ENCODE measurements at regions not wholly inside any gene's neighbourhood (a gene's known extent, or its start where the extent isn't known, plus 50 kb on each side); places are given as distances from the start of the nearest gene placed in this dataset.

DNA sequence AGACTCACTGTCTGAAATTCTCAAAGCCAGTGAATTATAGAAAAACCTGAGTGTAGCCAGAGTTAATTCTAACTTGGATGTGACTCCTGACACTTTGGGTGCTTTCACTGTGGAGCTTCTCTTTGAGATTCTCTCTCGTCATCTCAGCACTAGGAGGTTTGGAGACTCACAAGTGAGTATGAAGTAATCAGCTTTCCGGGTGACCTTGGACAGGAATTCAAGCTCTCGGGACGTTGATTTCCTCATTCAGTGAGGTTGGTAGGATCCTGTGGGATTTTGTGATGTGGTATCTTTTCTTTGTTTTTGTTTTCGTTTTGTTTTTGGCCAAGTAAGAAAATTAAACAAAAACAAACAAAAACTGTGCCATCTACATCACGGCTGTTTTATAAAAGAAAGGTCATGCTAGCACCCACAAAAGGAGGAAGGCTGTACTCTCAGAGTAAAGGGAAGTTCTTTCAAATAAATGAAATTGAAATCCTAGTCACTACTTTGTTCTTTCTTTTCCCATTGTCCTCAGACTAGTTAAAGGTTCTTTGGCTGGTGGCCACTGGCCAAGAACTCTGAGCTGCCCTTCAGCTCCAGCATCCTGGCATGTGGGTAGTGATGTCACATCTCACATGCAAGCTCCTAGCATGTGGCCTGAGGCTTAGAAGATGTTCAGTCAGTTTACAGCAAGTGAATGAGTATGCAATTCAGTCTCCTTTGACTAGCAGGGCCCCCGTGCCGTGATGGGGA, 263.3 kb upstream of the TPM1 start:
- no peak for DNase-seq (ENCODE audit: low spot score)

DNA sequence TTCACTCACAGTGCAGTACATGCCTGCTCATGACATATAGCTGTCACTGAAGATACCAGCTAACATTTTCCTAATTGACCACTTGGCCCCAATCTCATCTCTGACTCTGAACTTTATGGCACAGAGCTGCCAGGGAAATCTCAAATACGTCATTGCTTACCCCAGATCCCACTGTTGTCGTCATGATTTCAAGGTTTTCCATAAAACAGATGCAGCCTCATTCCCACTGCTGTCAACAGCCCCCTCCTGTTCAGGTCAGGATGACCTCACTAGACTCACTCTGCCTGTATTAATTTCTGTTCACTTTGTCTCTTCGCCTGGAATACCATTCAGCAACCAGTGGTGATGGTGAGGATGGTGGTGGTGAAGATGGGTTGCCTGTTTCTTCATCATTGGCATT, 262.6 kb upstream of the TPM1 start:
- DNase-seq (ENCODE audit: low spot score) = no peak

DNA sequence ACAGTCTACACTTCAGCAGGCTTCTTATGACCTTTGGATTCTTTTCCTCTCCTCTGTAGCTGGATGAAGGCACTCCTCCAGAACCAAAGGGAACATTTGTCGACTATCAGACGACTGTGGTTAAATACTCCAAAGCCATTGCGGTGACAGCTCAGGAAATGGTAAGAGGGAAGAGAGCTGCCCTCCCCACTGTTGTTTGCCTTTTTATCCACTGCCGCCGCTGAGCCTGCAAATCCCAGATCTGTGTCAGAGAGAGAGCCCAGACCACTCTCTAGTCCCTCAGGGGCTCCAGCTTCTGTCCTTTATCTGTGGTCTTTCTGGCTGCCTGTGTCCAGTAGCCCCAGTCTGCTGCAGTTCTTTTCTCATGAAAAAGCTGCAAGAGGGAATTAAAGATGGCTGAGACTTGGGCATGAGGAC, 261.5 kb upstream of the TPM1 start:
- DNase-seq (ENCODE audit: low spot score) = no peak

DNA sequence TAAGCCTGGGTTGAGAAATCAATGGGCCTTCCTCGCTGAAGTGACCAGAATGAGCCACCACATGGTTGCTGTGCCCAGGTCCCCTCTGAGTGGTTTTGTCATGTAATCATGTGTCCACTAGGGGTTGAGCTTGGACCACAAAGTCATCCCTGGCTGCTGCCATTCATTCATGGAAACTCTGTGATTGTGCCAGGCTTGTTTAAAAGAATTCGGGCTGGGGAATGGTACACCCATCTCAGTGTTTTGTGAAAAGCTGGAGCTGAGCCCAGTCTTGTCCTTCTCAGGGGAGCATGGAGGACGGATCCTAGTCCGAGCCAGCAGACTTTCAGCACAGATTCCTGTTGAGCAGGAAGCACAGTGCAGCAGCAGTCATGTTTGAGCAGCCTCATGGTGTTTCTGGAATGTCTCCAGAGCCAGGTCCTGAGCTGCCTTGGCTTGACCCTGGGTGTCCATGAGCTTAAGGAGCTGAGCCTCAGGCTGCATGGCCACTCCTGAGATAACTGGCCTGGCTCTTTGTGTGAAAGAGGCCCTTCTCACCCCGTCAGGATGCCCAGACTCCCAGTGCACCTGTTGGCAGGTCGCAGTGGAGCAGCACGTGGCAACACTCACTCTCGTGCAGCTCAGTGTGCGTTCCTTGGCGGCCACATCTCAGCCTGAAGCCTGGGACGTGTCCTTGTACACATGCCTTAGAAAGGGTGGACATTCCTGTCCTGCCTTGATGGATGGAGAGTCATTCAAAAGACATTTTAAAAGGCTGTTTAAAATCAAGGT, 260.3 kb upstream of the TPM1 start:
- peak; percentile 74 for DNase-seq (ENCODE audit: low spot score)

DNA sequence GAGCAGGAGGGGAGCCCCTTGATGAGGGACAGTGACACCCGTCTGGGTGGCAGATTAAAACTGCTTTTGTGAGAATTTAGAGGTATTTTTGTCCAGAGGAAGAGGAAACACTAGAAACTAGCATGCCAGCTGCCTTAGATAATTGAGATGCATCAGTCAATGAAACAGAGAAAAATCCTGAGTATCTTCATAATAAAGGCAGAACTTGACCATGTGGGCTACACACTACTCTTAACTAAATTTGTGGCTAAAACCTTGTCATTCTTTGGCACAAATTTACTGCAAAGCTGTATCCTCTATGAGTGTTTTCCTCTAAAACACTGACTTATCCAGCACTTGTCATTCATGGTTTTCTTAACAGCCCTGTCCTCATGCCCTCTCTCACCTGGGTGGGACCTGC, 259.7 kb upstream of the TPM1 start:
- no peak for DNase-seq (ENCODE audit: low spot score)

DNA sequence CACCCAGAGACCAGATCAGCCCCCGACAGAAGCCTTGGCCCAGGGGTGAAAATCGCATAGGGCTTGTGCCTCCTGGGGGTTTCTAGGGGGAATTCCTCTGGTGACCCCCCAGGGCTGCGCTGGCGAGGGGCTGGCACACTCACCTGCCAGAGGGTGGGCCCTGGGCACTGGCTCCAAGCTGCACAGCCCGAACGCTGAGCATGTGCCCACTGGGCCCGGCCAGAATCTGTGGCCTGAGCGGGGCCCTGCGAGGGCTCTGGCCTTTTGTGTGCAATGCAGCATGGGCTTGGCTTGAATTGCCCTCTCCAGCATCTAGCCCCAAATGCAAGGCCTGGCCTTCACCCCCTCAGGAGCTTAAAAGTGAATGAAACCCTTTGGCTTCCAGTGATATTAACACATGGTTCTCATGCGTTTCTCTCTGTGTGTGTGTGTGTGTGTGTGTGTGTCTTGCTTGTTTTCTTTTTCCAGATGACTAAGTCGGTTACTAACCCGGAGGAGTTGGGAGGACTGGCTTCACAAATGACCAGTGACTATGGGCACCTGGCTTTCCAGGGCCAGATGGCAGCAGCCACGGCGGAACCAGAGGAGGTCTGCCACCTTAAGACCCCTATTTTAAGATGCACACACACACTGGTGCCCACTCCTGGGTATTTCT, 259.1 kb upstream of the TPM1 start:
- no peak for DNase-seq (ENCODE audit: low spot score)

DNA sequence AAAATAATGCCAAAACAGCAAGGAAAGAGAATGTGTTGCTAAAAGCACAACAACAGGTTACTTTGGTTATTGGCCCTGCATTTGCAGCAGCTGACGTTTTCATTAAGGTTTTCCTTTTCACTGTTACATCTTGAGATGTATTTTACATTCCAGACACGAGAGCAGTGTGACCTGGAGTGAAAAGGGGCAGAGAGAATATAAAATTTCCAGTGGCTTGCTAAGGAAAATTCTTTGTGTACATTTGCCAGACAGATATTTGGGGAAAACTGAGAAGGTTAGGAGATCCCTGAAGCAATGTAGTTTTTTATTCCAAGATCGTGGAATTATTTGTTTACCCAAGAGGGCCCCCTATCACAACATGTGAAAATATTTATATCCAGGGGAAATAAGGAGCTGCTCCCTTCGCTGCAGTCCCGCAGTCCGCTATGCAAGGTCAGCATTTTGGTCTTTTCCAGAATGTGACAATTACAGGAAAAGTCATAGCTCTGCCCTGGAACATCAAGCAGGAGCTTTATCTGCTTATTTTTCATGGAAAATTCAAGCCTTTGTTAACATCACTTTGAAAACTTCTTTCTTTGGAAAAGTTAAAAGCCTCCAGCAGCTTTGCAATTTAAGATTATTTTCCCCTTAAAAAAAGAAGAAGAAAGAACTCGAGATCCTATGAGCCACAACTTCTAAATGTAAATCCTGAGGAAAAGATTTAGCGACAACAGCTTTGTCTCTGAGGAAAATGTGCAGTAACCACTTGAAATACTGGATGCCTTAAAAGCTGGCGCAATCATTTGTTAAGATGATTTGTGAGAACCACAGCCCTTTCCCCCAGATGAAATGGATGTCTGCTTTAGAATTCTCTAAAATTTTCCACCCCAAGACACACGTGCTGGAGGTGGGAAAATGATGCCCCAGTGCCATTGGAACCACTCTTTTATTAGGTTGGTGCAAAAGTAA, 256.4 kb upstream of the TPM1 start:
- DNase-seq (ENCODE audit: low spot score) = no peak

DNA sequence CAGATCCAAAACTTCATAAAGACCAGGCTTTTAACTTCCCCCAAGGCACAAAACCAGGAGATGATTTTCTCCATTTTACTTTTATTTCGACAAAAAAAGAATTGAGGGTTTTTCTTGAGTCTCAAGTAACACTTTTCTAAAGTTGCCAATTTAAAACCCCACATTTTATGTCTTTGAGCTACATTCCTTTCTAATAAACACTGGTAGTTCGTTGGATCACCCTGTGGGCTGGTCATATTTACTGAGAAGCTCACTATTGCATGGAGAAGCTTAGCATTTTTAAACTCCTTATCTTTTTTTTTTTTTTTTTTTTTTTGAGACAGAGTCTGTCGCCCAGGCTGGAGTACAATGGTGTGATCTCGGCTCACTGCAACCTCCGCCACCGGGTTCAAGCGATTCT, 255.1 kb upstream of the TPM1 start:
- no peak for DNase-seq (ENCODE audit: low spot score)

DNA sequence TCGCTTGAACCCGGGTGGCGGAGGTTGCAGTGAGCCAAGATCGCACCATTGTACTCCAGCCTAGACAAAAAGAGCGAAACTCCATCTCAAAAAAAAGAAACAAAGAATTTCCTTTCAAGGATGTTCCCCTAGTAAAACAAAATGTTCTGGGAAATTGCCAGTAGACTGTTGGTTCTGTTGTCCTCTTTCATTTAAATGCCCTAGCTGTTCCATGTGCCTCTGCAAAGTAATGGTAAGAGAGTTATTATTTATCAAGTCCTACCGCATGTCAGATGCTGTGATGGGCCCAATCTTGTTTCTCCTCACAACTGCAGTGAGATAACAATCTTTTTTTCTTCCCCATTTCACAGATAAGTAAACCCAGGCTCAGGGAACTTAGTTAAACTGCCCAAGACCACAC, 254.3 kb upstream of the TPM1 start:
- DNase-seq (ENCODE audit: low spot score) = no peak

DNA sequence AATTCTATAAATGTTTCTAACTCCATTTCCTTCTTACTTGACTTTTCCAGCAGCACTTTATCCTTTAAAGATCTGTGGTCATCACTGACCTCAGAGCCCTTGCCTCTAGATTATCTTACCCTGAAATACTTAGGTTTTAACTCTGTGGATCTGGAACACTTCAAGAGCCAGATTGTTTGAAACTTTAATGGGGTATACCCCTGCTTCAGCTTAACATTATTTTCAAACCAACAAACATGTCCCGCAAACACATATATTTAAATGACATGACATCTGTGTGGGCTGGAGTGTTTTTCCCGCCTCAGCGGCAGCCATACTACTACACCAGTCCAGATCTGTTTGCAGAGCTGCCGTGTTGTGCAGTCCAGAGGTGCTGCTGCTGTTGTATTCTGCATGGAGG, 252.0 kb upstream of the TPM1 start:
- no peak for DNase-seq (ENCODE audit: low spot score)

DNA sequence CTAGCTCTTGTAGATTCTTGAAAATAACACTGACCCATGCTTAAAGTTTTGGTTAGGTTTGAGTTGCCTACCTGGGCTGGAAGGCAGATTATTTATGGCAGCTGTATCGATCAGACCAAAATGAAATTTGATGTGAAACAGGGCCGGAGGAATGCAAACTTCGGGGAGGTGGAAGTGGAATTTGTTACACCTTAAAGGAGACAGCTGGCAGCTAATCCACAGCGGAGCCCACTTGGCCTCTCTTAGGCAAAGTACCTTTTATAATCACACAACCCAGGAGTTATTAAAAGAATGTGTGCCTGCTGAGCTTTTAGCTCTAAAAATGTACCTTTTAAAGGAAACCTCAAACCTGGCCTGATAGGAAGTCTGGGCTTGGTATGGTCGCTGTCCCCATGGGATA, 250.9 kb upstream of the TPM1 start:
- DNase-seq (ENCODE audit: low spot score) = no peak

DNA sequence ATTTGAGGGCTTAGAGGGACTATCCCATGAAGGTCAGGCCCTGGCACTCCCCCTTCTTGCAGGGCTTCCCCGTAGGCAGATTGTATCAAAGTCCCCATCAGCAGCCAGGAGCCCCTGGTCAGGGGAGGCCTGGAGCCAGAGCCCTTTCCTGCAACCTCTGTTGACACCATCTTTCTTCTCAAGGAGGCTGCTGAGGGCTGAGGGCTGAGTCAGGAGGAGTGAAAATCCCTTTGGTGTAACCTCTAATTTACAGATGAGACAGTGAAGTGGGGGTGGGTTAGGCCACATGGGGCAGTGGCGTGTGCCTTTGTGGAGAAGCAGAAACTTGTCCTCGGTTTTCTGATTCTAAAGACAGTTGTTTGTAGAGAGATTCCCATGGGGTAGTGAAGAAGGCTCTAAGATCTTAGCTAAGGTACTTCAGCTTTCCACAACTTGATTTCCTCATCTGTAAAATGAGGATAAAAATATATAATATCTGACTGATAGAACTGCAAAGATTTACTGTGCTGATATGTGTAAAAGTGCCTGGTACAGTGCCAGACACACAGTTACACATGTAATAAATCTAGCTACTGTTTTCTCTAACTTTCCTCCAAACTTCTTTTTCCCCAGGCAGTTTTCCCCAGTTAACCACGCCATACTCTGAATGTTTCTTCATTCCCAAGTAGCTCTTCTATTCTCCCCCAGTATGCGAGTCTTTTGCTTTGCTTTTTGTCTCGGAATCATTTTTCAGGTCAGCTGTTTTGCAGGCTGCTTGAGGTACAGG, 249.4 kb upstream of the TPM1 start:
- DNase-seq (ENCODE audit: low spot score) = no peak

DNA sequence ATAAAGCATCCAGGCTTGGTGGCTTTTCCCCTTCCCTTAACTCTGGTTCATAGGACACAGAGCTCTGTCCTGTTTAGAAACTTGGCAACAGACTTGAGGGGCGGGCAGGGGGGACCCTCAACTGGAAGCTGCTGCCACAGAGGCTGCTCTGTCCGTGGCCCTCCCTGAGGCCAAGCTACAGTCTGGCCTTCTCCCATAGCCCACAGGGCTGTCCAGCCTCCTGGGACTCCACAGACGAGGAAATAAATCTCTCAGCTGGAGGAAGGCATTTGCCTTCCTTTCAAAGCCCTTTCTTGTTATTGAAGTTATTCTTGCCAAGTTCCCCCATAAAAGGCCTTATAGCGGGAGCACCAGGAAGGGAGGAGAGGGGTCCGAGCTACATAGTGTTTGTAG, 248.8 kb upstream of the TPM1 start:
- no peak for DNase-seq (ENCODE audit: low spot score)

DNA sequence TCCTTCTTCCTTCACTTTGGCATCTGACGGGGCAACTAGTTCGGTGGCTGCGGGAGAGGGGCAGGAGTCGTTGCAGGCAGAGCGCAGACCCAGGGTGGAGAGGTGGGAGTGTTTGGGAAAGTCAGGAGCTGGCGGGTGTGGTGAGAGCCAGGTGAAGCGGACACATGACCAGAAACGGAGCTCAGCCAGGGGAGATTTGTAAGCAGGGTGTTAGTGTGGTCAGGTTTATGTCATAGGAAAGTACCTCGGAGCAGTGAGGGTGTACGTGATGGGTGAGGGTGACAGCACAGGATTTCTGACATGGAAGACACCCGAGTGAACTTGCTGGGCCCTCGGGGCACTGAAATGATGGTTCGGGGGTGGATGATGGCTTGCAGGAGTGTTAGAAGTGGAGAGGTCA, 247.4 kb upstream of the TPM1 start:
- DNase-seq (ENCODE audit: low spot score) = no peak

DNA sequence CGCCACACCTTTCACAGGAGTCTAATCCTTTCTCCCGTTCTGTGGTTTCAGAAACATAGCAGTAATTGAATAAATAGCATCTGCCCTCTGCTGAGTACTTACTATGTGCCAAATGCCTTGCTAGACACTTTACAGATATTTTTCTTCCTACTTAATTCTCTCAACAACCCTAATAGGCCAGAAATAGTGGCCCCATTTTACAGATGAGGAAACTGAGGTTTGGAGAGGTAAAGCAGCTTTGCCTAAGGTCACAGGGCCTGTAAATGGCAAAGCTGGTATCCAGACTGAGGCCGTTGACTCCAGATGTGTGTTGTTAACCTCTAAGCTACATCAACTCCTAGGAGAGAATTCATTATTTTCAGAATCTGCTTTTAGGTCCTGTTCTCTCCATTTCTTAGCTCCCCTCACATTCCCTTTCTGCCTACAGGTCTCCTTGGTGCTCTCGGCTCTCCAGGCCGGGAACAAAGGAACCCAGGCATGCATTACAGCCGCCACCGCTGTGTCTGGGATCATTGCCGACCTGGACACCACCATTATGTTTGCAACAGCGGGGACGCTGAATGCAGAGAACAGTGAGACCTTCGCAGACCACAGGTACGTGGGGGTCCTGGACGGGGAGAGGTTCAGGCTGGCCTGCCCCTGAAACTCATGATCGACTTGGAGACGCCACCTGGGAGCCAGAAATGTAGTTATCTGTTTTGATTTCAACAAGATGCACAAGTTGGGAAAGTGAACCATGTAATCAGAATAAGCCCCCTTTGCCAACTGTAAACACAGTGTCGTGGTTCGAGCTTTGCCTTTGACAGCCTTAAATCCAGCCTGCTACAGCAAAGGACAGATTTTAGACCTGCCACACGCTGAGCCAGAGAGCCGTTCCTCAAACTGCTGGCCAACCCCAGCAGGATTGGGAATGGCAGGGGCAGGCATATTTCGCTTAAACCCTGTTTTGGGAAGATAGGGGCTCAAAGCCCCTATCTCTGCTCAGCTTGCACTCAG, 246.5 kb upstream of the TPM1 start:
- DNase-seq (ENCODE audit: low spot score) = no peak

DNA sequence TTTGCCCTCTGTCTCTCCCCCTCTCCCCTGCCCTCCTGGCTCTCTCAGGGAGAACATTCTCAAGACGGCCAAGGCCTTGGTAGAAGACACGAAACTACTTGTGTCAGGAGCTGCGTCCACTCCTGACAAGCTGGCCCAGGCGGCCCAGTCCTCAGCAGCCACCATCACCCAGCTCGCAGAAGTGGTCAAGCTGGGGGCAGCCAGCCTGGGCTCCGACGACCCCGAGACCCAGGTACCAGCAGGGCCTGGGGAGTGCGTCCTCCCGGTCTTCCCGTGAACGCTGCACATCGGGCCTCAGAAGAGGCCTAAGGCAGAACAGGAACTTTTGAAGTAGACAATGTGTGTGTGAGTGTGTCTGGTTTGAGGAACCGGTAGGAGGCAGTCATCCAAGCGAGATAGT, 245.4 kb upstream of the TPM1 start:
- no peak for DNase-seq (ENCODE audit: low spot score)

DNA sequence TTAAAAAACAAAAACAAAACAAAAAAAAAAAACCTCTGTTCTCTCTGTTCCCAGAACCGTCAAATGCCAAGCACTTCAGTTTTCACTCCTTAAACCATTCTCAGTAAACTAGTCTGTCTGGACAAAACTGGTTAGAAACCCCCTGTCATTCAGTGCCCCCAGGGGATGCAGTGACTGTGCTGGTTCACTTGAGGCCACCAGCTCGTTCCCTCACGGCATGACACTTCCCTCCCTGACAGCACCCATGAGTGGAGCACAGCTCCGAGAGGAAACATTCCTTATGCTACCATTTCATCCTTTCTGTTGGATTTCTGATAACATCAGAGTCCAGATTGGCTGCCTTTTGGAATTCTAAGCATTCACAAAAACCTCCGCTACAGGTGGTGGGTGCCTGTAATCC, 244.0 kb upstream of the TPM1 start:
- no peak for DNase-seq (ENCODE audit: low spot score)

DNA sequence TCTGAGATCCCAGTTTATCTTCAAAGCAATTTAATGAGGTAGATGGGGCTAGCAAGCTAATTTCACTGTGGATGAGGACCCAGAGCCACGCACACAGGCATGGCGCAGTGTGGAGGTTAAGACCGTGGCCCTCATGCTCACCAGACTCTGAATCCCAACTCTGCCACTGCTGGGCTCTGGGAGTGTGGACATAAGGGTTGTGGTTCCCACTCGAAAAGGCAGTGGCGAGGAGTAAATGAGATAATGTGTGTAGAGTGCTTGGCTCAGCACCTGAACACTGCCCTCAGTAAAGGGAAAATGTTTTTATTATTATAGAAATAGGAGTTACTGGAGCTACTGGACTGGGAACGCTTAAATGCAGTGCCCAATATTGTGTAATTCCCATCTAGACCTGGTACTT, 243.5 kb upstream of the TPM1 start:
- DNase-seq (ENCODE audit: low spot score) = no peak

DNA sequence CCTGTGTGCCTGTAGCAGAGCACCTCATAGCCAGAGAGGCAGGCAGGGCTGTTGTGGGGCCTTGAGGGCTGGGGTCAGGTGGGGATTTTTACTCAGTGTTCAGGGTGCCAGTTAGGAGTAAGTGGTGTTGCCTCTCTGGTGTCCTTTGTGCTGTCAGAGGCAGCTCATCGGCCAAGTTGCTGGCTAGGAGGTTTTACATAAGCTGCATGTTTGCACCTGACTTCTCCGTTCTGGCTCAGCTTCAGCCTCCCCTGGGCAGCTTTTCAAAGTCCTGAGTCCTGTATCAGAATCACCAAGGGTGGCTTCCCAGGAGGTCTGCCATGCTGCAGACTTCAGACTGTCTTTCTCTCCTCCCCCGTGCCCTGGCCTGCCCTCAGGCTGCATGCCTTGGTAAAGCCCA, 242.6 kb upstream of the TPM1 start:
- DNase-seq (ENCODE audit: low spot score) = no peak

DNA sequence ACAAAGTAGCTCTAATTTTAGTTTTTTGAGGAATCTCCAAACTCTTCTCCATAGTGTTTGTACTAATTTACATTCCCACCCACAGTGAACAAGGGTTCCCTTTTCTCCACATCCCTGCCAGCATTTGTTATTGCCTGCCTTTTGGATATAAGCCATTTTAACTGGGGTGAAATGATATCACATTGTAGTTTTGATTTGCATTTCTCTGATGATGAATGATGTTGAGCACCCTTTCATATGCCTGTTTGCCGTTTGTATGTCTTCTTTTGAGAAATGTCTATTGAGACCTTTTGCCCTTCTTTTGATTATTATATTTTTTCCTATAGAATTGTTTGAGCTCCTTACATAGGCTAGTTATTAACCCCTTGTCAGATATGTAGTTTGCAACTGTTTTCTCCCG, 239.9 kb upstream of the TPM1 start:
- DNase-seq (ENCODE audit: low spot score) = no peak

Data from HuH-7.5 (cell line).